ENCODE measurements at regions not wholly inside any gene's neighbourhood (a gene's known extent, or its start where the extent isn't known, plus 50 kb on each side); places are given as distances from the start of the nearest gene placed in this dataset.

DNA sequence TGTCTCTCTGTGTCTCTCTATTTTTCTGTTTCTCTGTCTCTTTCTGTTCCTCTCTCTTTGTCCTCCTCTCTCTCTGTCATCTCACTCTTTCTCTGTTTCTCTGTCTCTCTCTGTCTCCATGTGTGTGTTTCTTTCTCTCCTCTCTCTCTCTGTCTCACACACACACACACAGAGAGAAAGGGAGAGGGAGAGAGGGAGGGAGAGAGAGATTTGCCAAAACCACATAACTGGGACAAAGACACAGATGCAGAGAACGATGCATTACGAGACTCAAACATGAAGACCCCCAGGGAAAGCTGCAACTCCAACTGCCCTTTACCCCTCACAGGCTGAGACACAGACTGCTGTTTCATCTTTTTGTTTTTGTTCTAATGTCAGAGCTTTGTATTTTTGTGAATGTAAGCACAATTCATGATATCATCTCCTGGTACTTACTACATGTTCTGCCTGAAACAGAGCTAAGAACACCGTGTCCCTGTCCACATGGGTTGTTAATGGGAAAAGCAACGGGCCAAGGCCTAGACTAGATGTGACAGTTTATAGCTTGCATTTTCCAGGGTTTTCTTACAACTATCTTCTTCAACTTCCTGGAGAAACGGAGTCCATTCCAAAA is 177.1 kb upstream of the ARID1B start:
- H3K27me3 ChIP-seq, result no peaks in the 10 kb centered on the region
- no peaks in the 10 kb centered on the region for H3K9me3 ChIP-seq
- 76 to 77% methylated on average over 5 of the region's 5 CpGs for WGBS, 2 donors
- H3K27ac ChIP-seq, result peak overlapping the region in 1 of 4 donors; percentile 12
- no peak overlapping the region for H3K4me3 ChIP-seq
- intact Hi-C loops (cut with DNase I), result no loop called here
- H3K4me1 ChIP-seq, result no peaks in the 10 kb centered on the region
- ATAC-seq, result peak; percentile 62
- TF ChIP-seq POLR2A (IDR thresholded peaks at IDR 0.05), result no peak
- TF ChIP-seq, protein P1, sequence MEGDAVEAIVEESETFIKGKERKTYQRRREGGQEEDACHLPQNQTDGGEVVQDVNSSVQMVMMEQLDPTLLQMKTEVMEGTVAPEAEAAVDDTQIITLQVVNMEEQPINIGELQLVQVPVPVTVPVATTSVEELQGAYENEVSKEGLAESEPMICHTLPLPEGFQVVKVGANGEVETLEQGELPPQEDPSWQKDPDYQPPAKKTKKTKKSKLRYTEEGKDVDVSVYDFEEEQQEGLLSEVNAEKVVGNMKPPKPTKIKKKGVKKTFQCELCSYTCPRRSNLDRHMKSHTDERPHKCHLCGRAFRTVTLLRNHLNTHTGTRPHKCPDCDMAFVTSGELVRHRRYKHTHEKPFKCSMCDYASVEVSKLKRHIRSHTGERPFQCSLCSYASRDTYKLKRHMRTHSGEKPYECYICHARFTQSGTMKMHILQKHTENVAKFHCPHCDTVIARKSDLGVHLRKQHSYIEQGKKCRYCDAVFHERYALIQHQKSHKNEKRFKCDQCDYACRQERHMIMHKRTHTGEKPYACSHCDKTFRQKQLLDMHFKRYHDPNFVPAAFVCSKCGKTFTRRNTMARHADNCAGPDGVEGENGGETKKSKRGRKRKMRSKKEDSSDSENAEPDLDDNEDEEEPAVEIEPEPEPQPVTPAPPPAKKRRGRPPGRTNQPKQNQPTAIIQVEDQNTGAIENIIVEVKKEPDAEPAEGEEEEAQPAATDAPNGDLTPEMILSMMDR (IDR thresholded peaks at IDR 0.05), result no peak
- no peaks in the 10 kb centered on the region for H3K36me3 ChIP-seq (replicated peaks in 1 of 2; ENCODE audit: insufficient read depth in 1 of 2, low read depth in 2 of 2)
- peak in 3 of 4 donors; percentile 29 to 54 (median 41) for DNase-seq

GRCh38 chr6:156599366-156599765 is 177.8 kb upstream of the ARID1B start:
- Histone ChIP-seq H3K4me1 (no peaks in the 10 kb centered on the region), H3K27me3 (no peaks in the 10 kb centered on the region), H3K36me3 (replicated peaks in 1 of 2; ENCODE audit: insufficient read depth in 1 of 2, low read depth in 2 of 2) (no peaks in the 10 kb centered on the region), H3K9me3 (no peaks in the 10 kb centered on the region), H3K4me3 (no peak overlapping the region), H3K27ac (peak overlapping the region in 1 of 4 donors; percentile 12)
- DNase-seq (no peak), ATAC-seq (no peak)
- no peak for TF ChIP-seq POLR2A (IDR thresholded peaks at IDR 0.05)
- TF ChIP-seq, protein P1 (IDR thresholded peaks at IDR 0.05), result no peak
- WGBS, 2 donors, result 77 to 86% methylated on average over 11 of the region's 11 CpGs
- intact Hi-C loops (cut with DNase I), result no loop called here

DNA sequence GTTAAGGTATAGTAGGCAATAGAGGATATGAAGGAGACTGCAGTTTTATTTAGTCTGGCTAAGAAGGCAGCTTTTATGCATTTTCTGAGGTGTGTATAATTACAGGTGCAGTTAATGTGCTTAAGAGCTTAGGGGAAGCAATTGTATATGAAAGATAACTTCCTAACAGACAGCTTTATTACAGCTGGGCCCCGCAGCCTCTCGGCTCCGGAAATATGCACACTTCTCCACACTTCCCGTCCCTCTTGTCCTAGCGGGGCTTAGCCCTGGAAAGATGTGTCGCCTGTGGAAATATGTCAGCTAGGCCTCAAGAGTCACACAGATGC is 178.4 kb upstream of the ARID1B start:
- ATAC-seq, result no peak
- no peak for TF ChIP-seq POLR2A (IDR thresholded peaks at IDR 0.05)
- TF ChIP-seq, protein P1 (IDR thresholded peaks at IDR 0.05), result no peak
- DNase-seq, result no peak
- no peak overlapping the region for H3K27ac ChIP-seq
- WGBS, 2 donors, result 66 to 74% methylated on average over 6 of the region's 6 CpGs
- no peaks in the 10 kb centered on the region for H3K9me3 ChIP-seq
- H3K4me3 ChIP-seq, result no peak overlapping the region
- H3K27me3 ChIP-seq, result no peaks in the 10 kb centered on the region
- no peaks in the 10 kb centered on the region for H3K36me3 ChIP-seq (replicated peaks in 1 of 2; ENCODE audit: insufficient read depth in 1 of 2, low read depth in 2 of 2)
- intact Hi-C loops (cut with DNase I), result no loop called here
- H3K4me1 ChIP-seq, result no peaks in the 10 kb centered on the region

- Histone ChIP-seq H3K4me1 (no peaks in the 10 kb centered on the region), H3K36me3 (replicated peaks in 1 of 2; ENCODE audit: insufficient read depth in 1 of 2, low read depth in 2 of 2) (no peaks in the 10 kb centered on the region), H3K27ac (no peak overlapping the region), H3K4me3 (no peak overlapping the region), H3K27me3 (no peaks in the 10 kb centered on the region), H3K9me3 (no peaks in the 10 kb centered on the region)
- intact Hi-C loops (cut with DNase I), result no loop called here
- no peak for DNase-seq
- WGBS, 2 donors, result 63 to 66% methylated on average over 22 of the region's 22 CpGs
- no peak for ATAC-seq
- no peak for TF ChIP-seq POLR2A (IDR thresholded peaks at IDR 0.05)
- TF ChIP-seq, protein P1 (IDR thresholded peaks at IDR 0.05), result no peak
These were observed 178.9 kb upstream of the ARID1B start for GRCh38 chr6:156598071-156598854.

- no peak for DNase-seq
- H3K9me3 ChIP-seq, result no peaks in the 10 kb centered on the region
- H3K36me3 ChIP-seq (replicated peaks in 1 of 2; ENCODE audit: insufficient read depth in 1 of 2, low read depth in 2 of 2), result no peaks in the 10 kb centered on the region
- no peak for TF ChIP-seq POLR2A (IDR thresholded peaks at IDR 0.05)
- TF ChIP-seq, protein P1 (IDR thresholded peaks at IDR 0.05), result no peak
- no peak for ATAC-seq
- no peaks in the 10 kb centered on the region for H3K27me3 ChIP-seq
- no peak overlapping the region for H3K4me3 ChIP-seq
- intact Hi-C loops (cut with DNase I), result no loop called here
- no peak overlapping the region for H3K27ac ChIP-seq
- H3K4me1 ChIP-seq, result no peaks in the 10 kb centered on the region
- 65 to 80% methylated on average over 5 of the region's 5 CpGs for WGBS, 2 donors
These were observed 180.1 kb upstream of the ARID1B start for GRCh38 chr6:156597095-156597494.

All from body of pancreas (tissue), 4 donors.